ELF-1 (cell line): ENCODE measurements at regions not wholly inside any gene's neighbourhood (a gene's known extent, or its start where the extent isn't known, plus 50 kb on each side); places are given as distances from the start of the nearest gene placed in this dataset.
A peak's percentile ranks its signal among the peaks of the same experiment; 100 is the strongest.

Experiments
- DNase-seq: peaks from one replicate; pipeline ENCODE4 v3.0.0-alpha.2; 2016; ENCODE audit warnings: low read depth, low spot score

DNA sequence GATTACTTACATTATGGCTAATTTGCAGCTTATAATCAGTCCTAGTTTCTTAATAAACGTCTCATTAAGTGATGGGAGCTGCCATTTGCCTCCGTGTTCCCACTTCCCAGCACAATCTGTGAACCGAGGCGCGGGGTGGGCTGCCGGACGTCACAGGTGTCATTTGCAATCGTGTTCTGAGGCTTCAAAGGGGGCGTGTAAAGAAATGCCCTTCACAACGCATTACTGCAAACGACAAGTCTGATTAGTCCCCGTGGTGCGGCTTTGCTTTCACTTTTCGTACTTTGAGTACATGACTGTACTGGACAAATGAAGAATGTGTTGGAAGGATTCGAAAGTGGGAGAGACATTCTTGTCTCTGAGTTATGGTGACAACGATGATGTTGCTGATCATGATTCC lies 614.2 kb upstream of the ADARB2 start:
- DNase-seq, result no peak

GRCh38 chr10:2342206-2342605 lies 604.9 kb upstream of the ADARB2 start:
- no peak for DNase-seq

DNA sequence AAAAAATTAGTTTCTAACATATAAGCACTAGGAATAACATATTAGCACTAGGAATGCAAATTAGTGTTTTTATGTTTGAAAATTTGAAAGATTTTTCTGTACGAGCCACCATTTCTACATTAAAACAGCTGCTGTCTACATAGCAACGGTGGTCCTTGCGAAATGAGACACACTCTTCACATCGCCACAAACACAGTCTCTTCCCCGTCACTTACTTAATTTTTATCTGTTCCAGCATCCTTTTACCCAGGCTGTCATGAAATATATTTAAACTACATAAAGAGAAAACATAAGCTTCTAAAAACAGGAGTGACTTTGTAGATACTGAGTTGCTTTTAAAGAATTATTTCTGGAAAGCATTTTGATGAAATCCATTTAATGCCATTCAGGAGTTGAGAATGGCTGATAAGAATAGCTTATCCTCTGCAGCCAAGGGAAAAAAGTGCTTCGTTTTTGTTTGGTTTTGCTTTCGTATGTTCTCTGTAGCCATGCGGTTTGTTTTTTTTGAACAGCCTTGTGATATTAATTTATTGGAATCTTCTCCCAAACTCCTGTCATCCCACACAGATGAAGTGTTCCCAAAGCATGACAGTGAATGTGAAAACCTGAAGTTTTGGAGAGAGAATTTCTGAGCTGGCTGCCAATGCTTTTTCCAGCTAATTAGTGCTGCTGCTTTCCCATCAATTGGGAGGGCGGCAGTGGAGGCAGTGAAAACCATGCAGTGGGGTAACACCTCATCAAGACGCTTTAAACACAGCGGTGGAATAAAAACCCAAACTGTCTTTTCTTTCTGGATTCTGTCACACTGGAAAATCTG lies 603.7 kb upstream of the ADARB2 start:
- no peak for DNase-seq

DNA sequence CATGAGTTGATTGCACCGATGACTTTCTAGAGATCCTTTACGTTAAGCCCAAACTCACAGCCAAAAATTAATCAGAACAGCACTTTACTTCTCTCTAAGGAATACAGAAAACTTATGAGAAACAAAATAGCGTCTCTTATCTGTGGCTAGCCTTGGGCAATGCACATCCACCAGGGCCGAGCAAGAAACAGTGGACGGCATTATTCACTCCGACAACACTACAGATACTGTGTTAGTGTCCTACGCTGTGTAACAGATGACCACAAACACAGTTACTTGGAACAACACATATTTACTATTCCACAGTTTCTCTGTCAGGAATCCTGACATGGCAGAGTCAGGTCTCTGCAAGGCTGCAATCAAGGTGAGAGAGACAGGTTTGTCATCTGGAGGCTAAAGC lies 598.3 kb upstream of the ADARB2 start:
- no peak for DNase-seq

GRCh38 chr10:2334575-2334974 lies 597.2 kb upstream of the ADARB2 start:
- no peak for DNase-seq

DNA sequence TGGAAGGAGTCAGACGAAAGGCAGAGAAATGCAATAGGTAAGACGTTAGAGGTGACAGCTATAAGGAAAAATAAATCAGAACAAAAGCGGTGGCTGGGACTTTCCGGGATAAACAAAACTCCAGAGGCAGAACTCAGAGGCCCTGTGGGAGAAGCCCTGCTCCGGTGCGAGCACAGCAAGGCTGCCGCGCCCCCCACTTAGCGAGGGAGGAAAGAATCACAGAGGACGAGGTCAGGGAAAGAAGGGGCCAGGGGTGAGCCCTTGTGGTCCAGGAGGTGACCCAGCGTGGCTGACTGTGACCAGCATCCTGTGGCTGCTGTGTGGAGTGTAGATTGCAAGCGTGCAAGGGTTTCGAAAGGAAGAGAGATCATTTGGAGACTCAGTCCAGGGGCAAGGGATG lies 591.8 kb upstream of the ADARB2 start:
- no peak for DNase-seq

DNA sequence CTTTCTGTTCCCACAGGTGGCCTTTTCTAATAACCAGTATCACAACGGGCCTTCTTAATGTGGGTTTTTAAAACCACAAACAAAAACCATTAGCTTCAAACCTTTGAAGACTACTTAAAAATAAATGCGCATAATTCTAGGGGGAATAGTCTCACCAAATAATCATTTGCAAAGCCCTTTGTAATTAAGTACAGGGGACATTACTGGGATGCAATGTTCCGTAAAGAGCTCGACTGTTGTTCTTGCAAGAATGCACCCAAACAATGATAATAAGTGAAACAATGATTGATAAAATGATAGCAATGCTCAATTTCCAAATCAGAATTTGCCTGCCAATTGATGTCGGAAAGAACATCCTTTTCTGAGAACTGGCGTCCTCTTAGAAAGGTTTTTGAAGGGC lies 589.1 kb upstream of the ADARB2 start:
- no peak for DNase-seq

GRCh38 chr10:2315045-2315485 lies 577.7 kb upstream of the ADARB2 start:
- peak; percentile 19 for DNase-seq

- no peak for DNase-seq
Observed at GRCh38 chr10:2306081-2306480, 568.8 kb upstream of the ADARB2 start.

- DNase-seq, result no peak
Observed at GRCh38 chr10:2303169-2303568, 565.8 kb upstream of the ADARB2 start.

DNA sequence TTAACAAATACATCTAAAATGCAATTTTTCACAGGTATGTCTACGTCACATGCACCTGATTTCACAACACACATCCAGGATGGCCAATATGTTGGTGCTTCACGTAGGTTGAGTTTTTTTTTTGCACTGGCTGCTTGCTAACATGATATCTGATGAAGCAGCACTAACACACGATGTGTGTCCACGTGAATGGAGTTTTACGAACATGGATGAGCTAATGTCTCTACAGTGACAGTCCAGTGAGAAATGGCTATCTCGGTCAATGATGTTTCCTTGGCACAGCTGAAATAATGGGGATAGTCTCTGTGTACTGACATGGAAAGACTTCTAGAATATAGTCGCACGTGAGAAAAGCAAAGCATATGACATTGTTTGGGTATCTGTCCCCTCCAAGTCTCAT lies 563.9 kb upstream of the ADARB2 start:
- no peak for DNase-seq

DNA sequence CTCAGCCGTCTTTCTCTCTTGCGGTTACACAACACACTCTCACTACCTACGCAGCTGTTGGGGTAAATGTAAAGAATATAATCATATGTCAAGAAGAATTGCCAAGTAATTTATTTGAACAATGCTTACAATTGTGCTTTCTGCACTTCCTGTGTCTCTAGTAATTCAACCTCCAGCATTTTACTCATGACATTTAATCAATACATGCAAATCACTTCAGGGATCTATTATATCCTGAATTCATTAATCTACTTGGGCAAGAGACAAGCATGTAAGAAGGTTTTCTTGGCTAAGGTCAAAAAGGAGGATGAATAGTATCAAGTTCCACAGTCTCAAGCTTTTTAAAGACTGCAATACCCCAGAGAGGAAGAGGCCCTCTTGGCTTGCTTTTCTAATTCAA lies 562.9 kb upstream of the ADARB2 start:
- DNase-seq, result no peak

- DNase-seq, result no peak
Observed at GRCh38 chr10:2296179-2296891, 559.0 kb upstream of the ADARB2 start.

- DNase-seq, result no peak
Observed at GRCh38 chr10:2294739-2295138, 557.4 kb upstream of the ADARB2 start.

GRCh38 chr10:2284071-2284470 lies 546.7 kb upstream of the ADARB2 start:
- no peak for DNase-seq

GRCh38 chr10:2282202-2282601 lies 544.9 kb upstream of the ADARB2 start:
- no peak for DNase-seq

GRCh38 chr10:2280713-2281300 lies 543.5 kb upstream of the ADARB2 start:
- no peak for DNase-seq

- no peak for DNase-seq
Observed at GRCh38 chr10:2279711-2280110, 542.4 kb upstream of the ADARB2 start.

- no peak for DNase-seq
Observed at GRCh38 chr10:2278363-2278762, 541.0 kb upstream of the ADARB2 start.

- DNase-seq, result no peak
Observed at GRCh38 chr10:2263561-2263960, 526.2 kb upstream of the ADARB2 start.

- no peak for DNase-seq
Observed at GRCh38 chr10:2262878-2263277, 525.6 kb upstream of the ADARB2 start.

DNA sequence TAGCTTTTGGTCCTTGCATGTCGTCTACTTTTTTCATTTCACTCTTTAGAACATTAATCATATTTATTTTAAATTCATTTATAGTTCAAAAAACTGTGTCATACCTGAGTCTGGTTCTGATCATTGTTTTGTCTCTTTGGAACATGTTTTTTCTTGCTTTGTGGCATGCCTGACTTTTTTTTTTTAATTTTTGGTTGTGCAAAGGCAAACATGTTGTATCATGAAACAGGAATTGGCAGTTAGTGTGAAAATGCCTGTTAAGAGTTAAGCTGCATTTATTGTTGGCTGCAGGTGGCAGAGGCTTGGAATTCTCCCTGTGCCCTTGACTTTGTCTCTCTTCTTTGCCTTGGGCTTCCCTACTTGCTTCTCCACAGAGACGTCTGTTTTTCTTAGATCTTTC lies 525.0 kb upstream of the ADARB2 start:
- no peak for DNase-seq

DNA sequence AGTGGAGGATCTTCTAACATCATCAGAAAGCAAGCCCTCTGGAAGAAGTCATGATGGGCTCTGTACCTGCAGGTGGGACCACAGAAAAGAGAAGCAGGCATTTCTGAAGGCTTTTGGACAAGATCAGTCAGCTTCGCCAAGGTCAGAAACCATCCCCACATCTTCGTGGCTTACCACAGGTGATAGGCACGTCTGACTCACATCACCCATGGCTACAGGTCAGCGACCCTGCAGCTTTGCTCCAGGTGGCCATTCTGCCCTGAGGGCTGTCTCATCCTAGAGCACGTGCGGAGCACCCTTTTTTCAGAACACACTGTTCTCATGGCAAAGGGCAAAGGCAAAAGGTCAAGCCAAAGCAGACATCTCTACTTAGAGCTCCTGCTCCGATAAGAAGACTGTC lies 518.9 kb upstream of the ADARB2 start:
- no peak for DNase-seq
